ENCODE measurements at regions not wholly inside any gene's neighbourhood (a gene's known extent, or its start where the extent isn't known, plus 50 kb on each side); places are given as distances from the start of the nearest gene placed in this dataset.

DNA sequence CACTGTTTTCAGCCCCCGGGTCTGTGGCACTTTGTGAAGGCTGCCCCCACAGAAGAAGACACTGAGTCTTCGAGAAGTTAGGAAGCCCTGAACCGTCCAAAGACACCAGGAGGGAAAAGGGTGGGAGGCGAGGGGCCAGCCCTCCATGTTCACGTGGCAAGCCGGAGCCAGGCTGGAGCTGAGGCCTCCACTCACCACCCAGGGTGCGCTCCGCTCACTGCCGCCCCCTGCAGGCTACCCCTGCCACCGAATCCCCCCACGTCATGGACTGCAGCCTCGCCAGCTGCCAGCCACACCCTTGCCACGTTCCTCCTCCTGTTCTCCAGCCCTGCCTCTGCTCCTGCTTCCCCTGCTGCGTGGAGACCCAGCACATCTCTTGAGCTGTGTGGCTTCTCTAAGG, 59.0 kb upstream of the EN2 start:
- Histone ChIP-seq H3K4me3 (no peak overlapping the region), H3K4me1 (no peaks in the 10 kb centered on the region), H3K36me3 (no peaks in the 10 kb centered on the region), H3K9me3 (no peaks in the 10 kb centered on the region), H3K27ac (no peak overlapping the region), H3K27me3 (peaks cover 1 to 72% (median 22%) of the 10 kb centered on the region in 3 donors)
- 57 to 72% methylated on average over 14 of the region's 14 CpGs for WGBS, 2 donors
- intact Hi-C loops (cut with DNase I): no loop called here
- TF ChIP-seq, protein P1, sequence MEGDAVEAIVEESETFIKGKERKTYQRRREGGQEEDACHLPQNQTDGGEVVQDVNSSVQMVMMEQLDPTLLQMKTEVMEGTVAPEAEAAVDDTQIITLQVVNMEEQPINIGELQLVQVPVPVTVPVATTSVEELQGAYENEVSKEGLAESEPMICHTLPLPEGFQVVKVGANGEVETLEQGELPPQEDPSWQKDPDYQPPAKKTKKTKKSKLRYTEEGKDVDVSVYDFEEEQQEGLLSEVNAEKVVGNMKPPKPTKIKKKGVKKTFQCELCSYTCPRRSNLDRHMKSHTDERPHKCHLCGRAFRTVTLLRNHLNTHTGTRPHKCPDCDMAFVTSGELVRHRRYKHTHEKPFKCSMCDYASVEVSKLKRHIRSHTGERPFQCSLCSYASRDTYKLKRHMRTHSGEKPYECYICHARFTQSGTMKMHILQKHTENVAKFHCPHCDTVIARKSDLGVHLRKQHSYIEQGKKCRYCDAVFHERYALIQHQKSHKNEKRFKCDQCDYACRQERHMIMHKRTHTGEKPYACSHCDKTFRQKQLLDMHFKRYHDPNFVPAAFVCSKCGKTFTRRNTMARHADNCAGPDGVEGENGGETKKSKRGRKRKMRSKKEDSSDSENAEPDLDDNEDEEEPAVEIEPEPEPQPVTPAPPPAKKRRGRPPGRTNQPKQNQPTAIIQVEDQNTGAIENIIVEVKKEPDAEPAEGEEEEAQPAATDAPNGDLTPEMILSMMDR (IDR thresholded peaks at IDR 0.05): no peak
- no peak for TF ChIP-seq EP300 (IDR thresholded peaks at IDR 0.05)
- TF ChIP-seq POLR2AphosphoS5 (IDR thresholded peaks at IDR 0.05): no peak
- no peak for TF ChIP-seq POLR2A (IDR thresholded peaks at IDR 0.05)
- DNase-seq: no peak

GRCh38 chr7:155399577-155399976, 58.4 kb upstream of the EN2 start:
- Histone ChIP-seq H3K36me3 (no peaks in the 10 kb centered on the region), H3K4me3 (no peak overlapping the region), H3K27ac (no peak overlapping the region), H3K4me1 (no peaks in the 10 kb centered on the region), H3K9me3 (no peaks in the 10 kb centered on the region), H3K27me3 (peaks cover 2 to 76% (median 28%) of the 10 kb centered on the region in 3 donors)
- no peak for TF ChIP-seq POLR2AphosphoS5 (IDR thresholded peaks at IDR 0.05)
- no peak for TF ChIP-seq POLR2A (IDR thresholded peaks at IDR 0.05)
- TF ChIP-seq, protein P1 (IDR thresholded peaks at IDR 0.05): no peak
- TF ChIP-seq EP300 (IDR thresholded peaks at IDR 0.05): no peak
- WGBS, 2 donors: 86 to 89% methylated on average over 14 of the region's 14 CpGs
- intact Hi-C loops (cut with DNase I): no loop called here
- no peak for DNase-seq

DNA sequence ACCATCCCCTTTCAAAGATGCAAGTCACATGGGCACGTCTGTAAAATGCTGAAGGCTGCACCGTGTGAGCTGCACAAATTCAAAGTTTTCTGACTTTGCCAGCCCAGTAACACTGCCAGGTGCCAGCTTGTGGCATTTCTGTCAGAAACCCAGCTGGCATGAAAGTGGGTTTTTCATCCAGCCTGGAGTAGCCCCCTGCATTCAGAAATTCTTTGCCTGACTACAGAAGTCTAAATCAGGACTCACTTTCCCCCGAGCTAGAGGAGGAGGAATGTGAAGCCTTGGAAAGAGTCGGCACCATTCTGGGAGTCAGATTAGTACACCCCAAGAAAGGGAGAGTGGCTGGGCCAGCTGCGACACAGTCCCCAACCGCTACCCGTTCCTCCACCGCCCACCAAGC, 56.7 kb upstream of the EN2 start:
- peaks cover 8 to 84% (median 44%) of the 10 kb centered on the region in 3 donors for H3K27me3 ChIP-seq
- no peaks in the 10 kb centered on the region for H3K36me3 ChIP-seq
- TF ChIP-seq, protein P1 (IDR thresholded peaks at IDR 0.05): no peak
- TF ChIP-seq POLR2A (IDR thresholded peaks at IDR 0.05) (no peak), EP300 (IDR thresholded peaks at IDR 0.05) (no peak), POLR2AphosphoS5 (IDR thresholded peaks at IDR 0.05) (no peak)
- no peak overlapping the region for H3K27ac ChIP-seq
- WGBS, 2 donors: 63 to 74% methylated on average over 8 of the region's 8 CpGs
- intact Hi-C loops (cut with DNase I): no loop called here
- no peak overlapping the region for H3K4me3 ChIP-seq
- no peak for DNase-seq
- H3K9me3 ChIP-seq: no peaks in the 10 kb centered on the region
- no peaks in the 10 kb centered on the region for H3K4me1 ChIP-seq

- Histone ChIP-seq H3K27ac (no peak overlapping the region), H3K4me3 (no peak overlapping the region), H3K4me1 (no peaks in the 10 kb centered on the region), H3K27me3 (peaks cover 8 to 84% (median 50%) of the 10 kb centered on the region in 3 donors), H3K9me3 (no peaks in the 10 kb centered on the region), H3K36me3 (no peaks in the 10 kb centered on the region)
- 50 to 66% methylated on average over 6 of the region's 6 CpGs for WGBS, 2 donors
- TF ChIP-seq, protein P1 (IDR thresholded peaks at IDR 0.05): no peak
- no peak for TF ChIP-seq POLR2A (IDR thresholded peaks at IDR 0.05)
- no peak for DNase-seq
- intact Hi-C loops (cut with DNase I): no loop called here
Observed at GRCh38 chr7:155401884-155402283, 56.0 kb upstream of the EN2 start.

GRCh38 chr7:155402941-155403340, 55.0 kb upstream of the EN2 start:
- H3K27me3 ChIP-seq: peaks cover 8 to 76% (median 50%) of the 10 kb centered on the region in 3 donors
- H3K9me3 ChIP-seq: no peaks in the 10 kb centered on the region

More at GRCh38 chr7:155402941-155403340, 55.0 kb upstream of the EN2 start:
- DNase-seq: no peak
- no peaks in the 10 kb centered on the region for H3K36me3 ChIP-seq
- TF ChIP-seq, protein P1 (IDR thresholded peaks at IDR 0.05): no peak
- TF ChIP-seq POLR2AphosphoS5 (IDR thresholded peaks at IDR 0.05): no peak
- no peaks in the 10 kb centered on the region for H3K4me1 ChIP-seq
- intact Hi-C loops (cut with DNase I): no loop called here
- H3K27ac ChIP-seq: no peak overlapping the region
- no peak overlapping the region for H3K4me3 ChIP-seq
- 77 to 78% methylated on average over 6 of the region's 6 CpGs for WGBS, 2 donors
